ENCODE measurements at regions not wholly inside any gene's neighbourhood (a gene's known extent, or its start where the extent isn't known, plus 50 kb on each side); places are given as distances from the start of the nearest gene placed in this dataset.
"Not testable (repeated sequence)": the region's sequence is repeated elsewhere in the genome, so short reads cannot be mapped to it uniquely, and the experiment has no call there.

DNA sequence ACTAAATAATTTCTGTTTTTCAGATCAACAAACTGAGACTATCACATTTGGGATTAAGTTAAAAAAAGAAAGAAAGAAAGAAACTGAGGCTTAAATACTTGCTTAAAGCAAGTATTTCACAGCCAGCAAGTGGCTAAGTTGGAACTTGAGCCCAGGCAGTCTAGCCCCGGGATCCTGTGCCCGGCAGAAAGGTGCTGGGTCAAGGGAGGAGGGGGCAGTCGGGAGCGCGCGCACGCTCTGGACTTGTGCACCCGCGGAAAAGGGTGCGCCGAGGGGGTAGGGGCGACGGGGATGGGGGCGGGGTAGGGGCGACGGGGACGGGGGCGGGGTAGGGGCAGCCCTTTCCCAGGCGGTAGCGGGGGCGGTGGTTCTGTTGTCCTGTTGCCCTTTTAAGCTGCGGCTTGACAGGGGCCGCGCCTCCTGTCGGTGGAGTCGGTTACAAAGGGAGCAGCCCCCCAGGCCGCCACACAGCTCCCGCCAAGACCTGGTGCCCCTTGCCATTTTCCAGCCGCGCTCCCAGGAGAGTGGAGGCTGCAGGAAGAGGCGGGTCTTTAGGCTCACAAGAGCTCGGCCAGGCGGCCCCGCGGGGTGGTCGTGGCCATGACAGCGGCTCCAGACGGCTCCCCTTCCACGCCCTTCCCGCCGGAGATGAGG lies 60.6 kb downstream of the GOLGA8T start:
- H3K27ac ChIP-seq (ENCODE audit: low read length); H3K36me3 ChIP-seq (ENCODE audit: control insufficient read depth in 1 of 2, insufficient read depth in 2 of 2, low read length in 2 of 2); H3K4me1 ChIP-seq (ENCODE audit: control insufficient read depth in 1 of 2, insufficient read depth in 2 of 2, low read length in 2 of 2); H3K27me3 ChIP-seq (ENCODE audit: low read depth, low read length); H3K9me3 ChIP-seq (ENCODE audit: control insufficient read depth in 1 of 2, low read length in 2 of 2): not testable (repeated sequence)
- peak overlapping the region in 1 of 2 donors; percentile 44 for H3K4me3 ChIP-seq (ENCODE audit: low read depth in 1 of 2, low read length in 2 of 2)

DNA sequence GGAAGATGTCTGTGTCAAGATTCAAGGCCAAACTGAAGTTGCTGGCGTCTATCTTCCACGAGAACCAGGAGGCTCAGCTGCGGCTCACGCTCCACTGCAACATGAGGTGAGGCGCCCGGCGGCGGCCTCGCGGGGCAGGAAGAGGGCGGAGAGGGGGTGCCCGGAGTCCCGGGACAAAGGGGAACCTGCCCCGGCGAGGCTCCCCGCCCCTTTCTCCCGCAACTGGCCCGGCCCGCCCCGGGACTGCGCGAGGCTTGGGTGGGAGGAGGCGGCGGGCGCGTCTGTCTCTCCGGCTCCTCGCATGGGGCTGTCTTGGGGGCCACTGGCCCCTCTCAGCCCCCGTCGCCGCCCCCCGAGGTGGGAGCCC lies 61.1 kb downstream of the GOLGA8T start:
- peak overlapping the region in 1 of 2 donors; percentile 44 for H3K4me3 ChIP-seq (ENCODE audit: low read depth in 1 of 2, low read length in 2 of 2)
- not testable (repeated sequence) for H3K4me1 ChIP-seq (ENCODE audit: control insufficient read depth in 1 of 2, insufficient read depth in 2 of 2, low read length in 2 of 2); H3K36me3 ChIP-seq (ENCODE audit: control insufficient read depth in 1 of 2, insufficient read depth in 2 of 2, low read length in 2 of 2); H3K27me3 ChIP-seq (ENCODE audit: low read depth, low read length); H3K9me3 ChIP-seq (ENCODE audit: control insufficient read depth in 1 of 2, low read length in 2 of 2); H3K27ac ChIP-seq (ENCODE audit: low read length)

DNA sequence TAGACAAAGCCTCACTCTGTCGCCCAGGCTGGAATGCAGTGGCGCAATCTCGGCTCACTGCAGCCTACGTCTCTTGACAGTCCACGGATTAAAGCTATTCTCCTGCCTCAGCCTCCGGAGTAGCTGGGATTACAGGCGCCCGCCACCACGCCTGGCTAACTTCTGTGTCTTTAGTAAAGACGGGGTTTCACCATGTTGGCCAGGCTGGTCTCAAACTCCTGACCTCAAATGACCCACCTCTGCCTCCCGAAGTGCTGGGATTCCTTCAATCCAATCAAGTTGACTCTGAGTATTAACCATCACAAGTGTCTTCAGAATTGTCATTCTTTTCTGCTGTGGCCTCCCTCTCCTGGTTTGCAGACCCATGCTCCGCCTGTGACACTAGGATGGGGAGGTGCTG lies 61.9 kb downstream of the GOLGA8T start:
- not testable (repeated sequence) for H3K9me3 ChIP-seq (ENCODE audit: control insufficient read depth in 1 of 2, low read length in 2 of 2)

DNA sequence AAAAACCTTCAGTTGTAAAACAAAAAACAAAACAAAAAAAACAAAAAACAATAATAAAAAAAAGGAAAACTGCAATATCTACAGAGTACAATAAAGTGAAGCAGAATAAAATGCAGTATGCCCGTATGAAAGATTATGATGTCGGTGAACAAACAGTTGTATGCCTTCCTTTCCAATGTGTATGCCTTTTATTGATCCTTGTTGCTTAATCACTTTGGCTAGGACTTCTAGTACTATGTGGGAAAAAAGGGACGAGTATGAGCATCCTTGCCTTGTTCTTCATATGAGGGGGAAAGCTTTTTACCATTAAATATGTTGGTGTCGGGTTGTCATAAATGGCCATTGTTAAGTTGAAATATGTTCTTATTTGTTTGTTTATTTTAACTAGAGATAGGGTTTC lies 66.7 kb downstream of the GOLGA8T start:
- not testable (repeated sequence) for H3K36me3 ChIP-seq (ENCODE audit: control insufficient read depth in 1 of 2, insufficient read depth in 2 of 2, low read length in 2 of 2); H3K27me3 ChIP-seq (ENCODE audit: low read depth, low read length); H3K9me3 ChIP-seq (ENCODE audit: control insufficient read depth in 1 of 2, low read length in 2 of 2); H3K4me3 ChIP-seq (ENCODE audit: low read depth in 1 of 2, low read length in 2 of 2); H3K4me1 ChIP-seq (ENCODE audit: control insufficient read depth in 1 of 2, insufficient read depth in 2 of 2, low read length in 2 of 2); H3K27ac ChIP-seq (ENCODE audit: low read length)

More for the DNA sequence above, 61.9 kb downstream of the GOLGA8T start:
- H3K27ac ChIP-seq (ENCODE audit: low read length); H3K4me1 ChIP-seq (ENCODE audit: control insufficient read depth in 1 of 2, insufficient read depth in 2 of 2, low read length in 2 of 2); H3K4me3 ChIP-seq (ENCODE audit: low read depth in 1 of 2, low read length in 2 of 2); H3K27me3 ChIP-seq (ENCODE audit: low read depth, low read length); H3K36me3 ChIP-seq (ENCODE audit: control insufficient read depth in 1 of 2, insufficient read depth in 2 of 2, low read length in 2 of 2): not testable (repeated sequence)

DNA sequence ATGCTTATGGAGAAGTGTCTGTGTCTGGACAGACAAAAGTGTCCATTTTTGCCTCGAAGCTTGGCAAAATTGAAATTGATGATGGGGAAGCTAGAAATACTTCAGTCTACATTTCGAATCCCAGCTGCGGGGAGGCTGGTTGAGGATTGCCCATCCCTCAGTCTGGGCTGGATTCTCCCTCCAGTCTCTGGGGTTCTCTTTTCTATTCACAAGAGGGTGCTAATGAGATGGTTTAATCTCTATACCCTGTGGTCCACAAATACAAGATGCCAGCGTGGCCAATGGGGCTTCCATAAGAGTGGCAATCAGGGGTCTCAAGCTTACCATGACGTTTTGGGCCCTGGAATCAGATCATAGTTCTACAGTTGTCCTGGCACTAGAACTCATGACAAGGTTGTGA lies 78.9 kb downstream of the GOLGA8T start:
- not testable (repeated sequence) for H3K36me3 ChIP-seq (ENCODE audit: control insufficient read depth in 1 of 2, insufficient read depth in 2 of 2, low read length in 2 of 2); H3K4me1 ChIP-seq (ENCODE audit: control insufficient read depth in 1 of 2, insufficient read depth in 2 of 2, low read length in 2 of 2); H3K27ac ChIP-seq (ENCODE audit: low read length); H3K4me3 ChIP-seq (ENCODE audit: low read depth in 1 of 2, low read length in 2 of 2); H3K27me3 ChIP-seq (ENCODE audit: low read depth, low read length); H3K9me3 ChIP-seq (ENCODE audit: control insufficient read depth in 1 of 2, low read length in 2 of 2)

DNA sequence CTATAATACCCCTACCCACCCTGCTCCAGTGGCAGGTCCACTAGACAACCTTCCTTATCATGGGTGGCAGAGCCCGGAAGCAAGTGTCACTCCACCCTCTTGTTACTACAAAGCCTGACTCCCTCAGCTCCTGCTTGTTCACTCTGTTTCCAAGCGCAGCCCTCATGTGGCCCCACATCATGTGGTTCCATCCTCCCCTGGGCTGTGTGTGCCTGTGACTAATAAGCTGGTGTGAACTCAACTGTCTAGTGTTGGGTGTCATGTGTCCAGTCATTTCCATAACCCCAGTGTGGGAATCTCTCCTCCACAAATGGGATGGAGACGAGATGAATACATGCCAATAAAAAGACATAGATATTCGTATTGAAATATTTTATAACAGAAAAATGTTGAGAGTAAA lies 87.0 kb downstream of the GOLGA8T start:
- H3K4me3 ChIP-seq (ENCODE audit: low read depth in 1 of 2, low read length in 2 of 2); H3K9me3 ChIP-seq (ENCODE audit: control insufficient read depth in 1 of 2, low read length in 2 of 2); H3K27ac ChIP-seq (ENCODE audit: low read length); H3K27me3 ChIP-seq (ENCODE audit: low read depth, low read length); H3K4me1 ChIP-seq (ENCODE audit: control insufficient read depth in 1 of 2, insufficient read depth in 2 of 2, low read length in 2 of 2); H3K36me3 ChIP-seq (ENCODE audit: control insufficient read depth in 1 of 2, insufficient read depth in 2 of 2, low read length in 2 of 2): not testable (repeated sequence)

DNA sequence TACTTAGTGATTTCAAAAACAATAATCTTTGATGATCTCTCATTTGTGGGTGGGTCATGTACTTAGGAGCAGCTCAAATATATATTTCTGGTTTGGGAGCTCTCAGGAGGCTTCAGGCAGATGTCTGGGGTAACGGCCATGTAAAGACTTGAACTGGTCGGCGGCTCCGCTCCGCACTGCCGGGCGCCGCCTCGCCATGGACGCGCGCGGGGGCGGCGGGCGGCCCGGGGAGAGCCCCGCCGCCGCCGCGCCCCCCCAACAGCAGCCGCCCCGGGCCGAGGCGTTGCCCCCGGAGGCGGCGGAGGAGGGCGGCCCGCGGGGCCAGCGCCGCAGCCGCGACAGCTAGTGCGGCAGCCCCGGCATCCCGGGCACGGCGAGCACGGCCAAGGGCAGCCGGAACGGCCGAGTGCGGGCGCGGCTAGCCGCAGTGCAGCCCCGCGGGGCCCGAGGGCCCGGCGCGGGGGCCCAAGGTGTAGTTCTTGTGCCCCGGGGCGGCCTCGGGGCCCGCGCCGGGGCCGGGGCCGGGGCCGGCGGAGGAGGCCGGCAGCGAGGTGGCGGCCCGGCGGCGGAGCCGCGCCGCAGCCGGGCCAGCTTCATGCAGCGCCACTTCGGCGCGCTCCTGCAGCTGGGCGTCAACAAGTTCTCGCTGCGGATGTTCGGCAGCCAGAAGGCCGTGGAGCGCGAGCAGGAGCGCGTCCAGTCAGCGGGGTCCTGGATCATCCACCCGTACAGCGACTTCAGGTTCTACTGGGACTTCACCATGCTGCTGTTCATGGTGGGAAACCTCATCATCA lies 88.1 kb downstream of the GOLGA8T start:
- H3K4me3 ChIP-seq (ENCODE audit: low read depth in 1 of 2, low read length in 2 of 2); H3K36me3 ChIP-seq (ENCODE audit: control insufficient read depth in 1 of 2, insufficient read depth in 2 of 2, low read length in 2 of 2); H3K9me3 ChIP-seq (ENCODE audit: control insufficient read depth in 1 of 2, low read length in 2 of 2); H3K4me1 ChIP-seq (ENCODE audit: control insufficient read depth in 1 of 2, insufficient read depth in 2 of 2, low read length in 2 of 2); H3K27ac ChIP-seq (ENCODE audit: low read length); H3K27me3 ChIP-seq (ENCODE audit: low read depth, low read length): not testable (repeated sequence)

DNA sequence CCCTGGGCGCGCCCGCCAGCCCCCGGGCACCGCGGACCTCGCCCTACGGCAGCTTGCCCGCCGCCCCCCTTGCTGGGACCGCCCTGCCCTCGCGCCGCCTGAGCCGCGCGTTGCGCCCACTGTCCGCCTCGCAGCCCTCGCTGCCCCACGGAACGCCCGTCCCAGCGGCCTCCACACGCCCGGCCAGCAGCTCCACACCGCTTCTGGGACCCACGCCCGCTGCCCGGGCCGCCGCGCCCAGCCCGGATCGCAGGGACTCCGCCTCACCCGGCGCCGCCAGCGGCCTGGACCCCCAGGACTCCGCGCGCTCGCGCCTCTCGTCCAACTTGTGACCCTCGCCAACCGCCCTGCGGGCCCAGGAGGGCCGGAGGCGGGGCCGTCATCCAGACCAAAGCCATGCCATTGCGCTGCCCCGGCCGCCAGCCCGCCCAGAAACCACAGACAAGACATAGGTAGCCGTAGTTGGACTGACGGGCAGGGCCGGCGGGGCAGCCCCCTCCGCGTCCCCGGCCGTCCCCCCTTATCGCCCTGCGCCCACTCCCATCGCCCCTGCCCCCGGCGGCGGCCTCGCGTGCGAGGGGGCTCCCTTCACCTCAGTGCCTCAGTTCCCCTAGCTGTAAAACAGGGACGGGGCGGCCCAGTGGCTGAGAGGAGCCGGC lies 90.5 kb downstream of the GOLGA8T start:
- not testable (repeated sequence) for H3K4me3 ChIP-seq (ENCODE audit: low read depth in 1 of 2, low read length in 2 of 2); H3K9me3 ChIP-seq (ENCODE audit: control insufficient read depth in 1 of 2, low read length in 2 of 2); H3K27me3 ChIP-seq (ENCODE audit: low read depth, low read length); H3K4me1 ChIP-seq (ENCODE audit: control insufficient read depth in 1 of 2, insufficient read depth in 2 of 2, low read length in 2 of 2); H3K27ac ChIP-seq (ENCODE audit: low read length); H3K36me3 ChIP-seq (ENCODE audit: control insufficient read depth in 1 of 2, insufficient read depth in 2 of 2, low read length in 2 of 2)

DNA sequence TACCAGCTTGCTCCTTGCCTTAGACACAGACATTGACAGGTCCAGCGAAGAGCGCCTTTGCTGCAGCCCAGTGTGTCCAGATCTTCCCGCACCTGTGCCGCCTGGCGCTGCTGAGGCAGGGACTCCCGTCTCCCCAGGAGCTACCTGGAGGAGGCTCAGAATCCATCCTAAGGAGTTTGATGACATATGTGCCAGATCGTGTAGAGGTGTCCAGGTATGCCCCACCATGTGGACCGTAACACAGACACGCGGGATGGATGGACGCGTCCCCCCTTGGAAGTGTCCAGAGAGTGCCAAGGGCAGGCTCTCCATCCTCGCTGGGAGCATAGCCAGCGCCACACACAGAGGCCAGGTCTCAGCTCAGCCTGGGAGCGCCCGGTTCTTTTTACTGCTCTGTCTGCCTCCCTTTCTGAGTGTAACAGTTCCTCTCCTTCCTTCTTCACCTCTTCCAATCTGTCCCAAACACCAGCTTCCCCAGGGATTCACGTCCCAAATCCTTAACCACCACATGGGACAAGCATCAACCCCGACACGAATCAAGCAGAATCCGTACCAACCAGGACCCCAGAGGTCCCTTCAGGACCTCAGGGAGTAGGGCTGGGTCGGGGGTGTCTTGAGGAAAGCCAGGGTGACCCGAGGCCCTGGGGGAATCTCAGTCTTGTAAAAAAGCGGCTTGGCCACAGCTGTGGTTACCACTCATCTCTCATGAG lies 126.7 kb downstream of the GOLGA8T start:
- not testable (repeated sequence) for H3K36me3 ChIP-seq (ENCODE audit: control insufficient read depth in 1 of 2, insufficient read depth in 2 of 2, low read length in 2 of 2); H3K4me1 ChIP-seq (ENCODE audit: control insufficient read depth in 1 of 2, insufficient read depth in 2 of 2, low read length in 2 of 2); H3K9me3 ChIP-seq (ENCODE audit: control insufficient read depth in 1 of 2, low read length in 2 of 2)

DNA sequence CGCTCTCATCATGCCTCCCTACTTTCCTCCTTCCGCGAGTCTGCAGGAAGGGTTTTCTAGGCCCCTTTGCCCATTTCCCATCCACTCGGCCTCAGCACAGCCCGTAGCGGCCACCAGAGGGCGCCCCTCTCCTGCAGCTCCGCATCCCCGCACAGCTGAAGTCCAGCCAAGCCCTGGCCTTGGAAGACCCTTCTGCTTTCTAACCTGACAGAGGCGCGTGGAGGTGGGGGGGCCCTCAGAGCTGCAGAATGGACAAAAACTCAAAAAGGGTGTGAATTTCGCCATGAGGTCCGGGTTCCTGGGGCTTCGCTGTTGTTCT lies 127.2 kb downstream of the GOLGA8T start:
- H3K9me3 ChIP-seq (ENCODE audit: control insufficient read depth in 1 of 2, low read length in 2 of 2); H3K4me3 ChIP-seq (ENCODE audit: low read depth in 1 of 2, low read length in 2 of 2); H3K36me3 ChIP-seq (ENCODE audit: control insufficient read depth in 1 of 2, insufficient read depth in 2 of 2, low read length in 2 of 2); H3K27me3 ChIP-seq (ENCODE audit: low read depth, low read length); H3K4me1 ChIP-seq (ENCODE audit: control insufficient read depth in 1 of 2, insufficient read depth in 2 of 2, low read length in 2 of 2); H3K27ac ChIP-seq (ENCODE audit: low read length): not testable (repeated sequence)

More for the DNA sequence above, 126.7 kb downstream of the GOLGA8T start:
- not testable (repeated sequence) for H3K4me3 ChIP-seq (ENCODE audit: low read depth in 1 of 2, low read length in 2 of 2); H3K27ac ChIP-seq (ENCODE audit: low read length); H3K27me3 ChIP-seq (ENCODE audit: low read depth, low read length)

DNA sequence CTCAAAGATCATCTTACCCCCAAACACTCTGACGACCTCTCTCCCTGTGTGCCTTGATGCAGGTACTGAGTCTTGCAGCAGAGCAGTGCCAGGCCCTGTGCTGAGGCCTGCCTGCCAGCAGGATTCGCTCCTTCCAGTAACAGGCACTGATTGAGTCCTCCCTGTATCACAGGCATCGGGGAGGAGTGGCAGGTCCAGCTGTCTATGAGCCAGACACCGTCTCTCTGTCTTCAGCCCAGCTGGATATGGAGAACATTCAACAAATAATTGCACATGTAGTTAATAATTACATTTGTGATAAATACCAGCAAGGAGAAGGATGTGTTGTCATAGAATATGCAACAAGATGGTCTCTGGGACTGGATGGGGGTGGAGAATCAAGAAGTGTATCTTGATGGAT lies 129.1 kb downstream of the GOLGA8T start:
- not testable (repeated sequence) for H3K4me3 ChIP-seq (ENCODE audit: low read depth in 1 of 2, low read length in 2 of 2); H3K27ac ChIP-seq (ENCODE audit: low read length)

More for the DNA sequence above, 129.1 kb downstream of the GOLGA8T start:
- not testable (repeated sequence) for H3K9me3 ChIP-seq (ENCODE audit: control insufficient read depth in 1 of 2, low read length in 2 of 2); H3K36me3 ChIP-seq (ENCODE audit: control insufficient read depth in 1 of 2, insufficient read depth in 2 of 2, low read length in 2 of 2); H3K27me3 ChIP-seq (ENCODE audit: low read depth, low read length); H3K4me1 ChIP-seq (ENCODE audit: control insufficient read depth in 1 of 2, insufficient read depth in 2 of 2, low read length in 2 of 2)
